BLaER1 (cell line): ENCODE measurements at regions not wholly inside any gene's neighbourhood (a gene's known extent, or its start where the extent isn't known, plus 50 kb on each side); places are given as distances from the start of the nearest gene placed in this dataset.

Experiments used
- H3K27ac ChIP-seq: shearing (Covaris generic); formaldehyde crosslinking; 2 replicates; pipeline ENCODE4 v1.8.1; 2022
- H3K27me3 ChIP-seq: shearing (Covaris generic); formaldehyde crosslinking; 2 replicates; pipeline ENCODE4 v1.8.1; 2022
- H3K36me3 ChIP-seq: shearing (Covaris generic); formaldehyde crosslinking; 2 replicates; pipeline ENCODE4 v1.8.1; 2022
- H3K4me1 ChIP-seq: shearing (Covaris generic); formaldehyde crosslinking; 2 replicates; pipeline ENCODE4 v1.8.1; 2022
- H3K4me2 ChIP-seq: shearing (Covaris generic); formaldehyde crosslinking; 2 replicates; pipeline ENCODE4 v1.8.1; 2022
- H3K4me3 ChIP-seq: shearing (Covaris generic); formaldehyde crosslinking; 2 replicates; pipeline ENCODE4 v1.8.1; 2022
- H3K9ac ChIP-seq: shearing (Covaris generic); formaldehyde crosslinking; 2 replicates; pipeline ENCODE4 v1.8.1; 2022
- H3K9me3 ChIP-seq: shearing (Covaris generic); formaldehyde crosslinking; 2 replicates; pipeline ENCODE4 v1.8.1; 2022
- H4K20me1 ChIP-seq: shearing (Covaris generic); formaldehyde crosslinking; 2 replicates; pipeline ENCODE4 v1.8.1; 2022
- Cebpa-rat ChIP-seq: shearing (Covaris generic); IDR thresholded peaks from 2 replicates; pipeline ENCODE4 v1.8.1; 2022

GRCh38 chr18:65487569-65487968, 263.2 kb upstream of the CDH7 start:
- Histone ChIP-seq H3K27me3 (no peaks in the 10 kb centered on the region), H3K27ac (no peak overlapping the region), H3K4me1 (0 out of 2 replicates have a peak, but pooled peaks cover 9% of the 10 kb centered on the region), H4K20me1 (no peaks in the 10 kb centered on the region), H3K9ac (no peak overlapping the region), H3K4me2 (0 out of 2 replicates have a peak overlapping the region, but pooled peaks have one; percentile 8), H3K4me3 (no peak overlapping the region), H3K36me3 (no peaks in the 10 kb centered on the region), H3K9me3 (no peaks in the 10 kb centered on the region)
- TF ChIP-seq Cebpa-rat = no peak

GRCh38 chr18:65477455-65477854, 273.4 kb upstream of the CDH7 start:
- Histone ChIP-seq H3K4me3 (no peak overlapping the region), H3K9me3 (no peaks in the 10 kb centered on the region), H3K4me2 (no peak overlapping the region), H3K36me3 (no peaks in the 10 kb centered on the region), H3K27ac (no peak overlapping the region), H3K9ac (no peak overlapping the region), H3K27me3 (no peaks in the 10 kb centered on the region), H3K4me1 (no peaks in the 10 kb centered on the region), H4K20me1 (no peaks in the 10 kb centered on the region)
- TF ChIP-seq Cebpa-rat = no peak

- Histone ChIP-seq H3K9ac (no peak overlapping the region), H3K27ac (no peak overlapping the region), H3K36me3 (no peaks in the 10 kb centered on the region), H3K9me3 (no peaks in the 10 kb centered on the region), H3K27me3 (no peaks in the 10 kb centered on the region), H3K4me2 (no peak overlapping the region), H4K20me1 (no peaks in the 10 kb centered on the region), H3K4me3 (no peak overlapping the region), H3K4me1 (no peaks in the 10 kb centered on the region)
- TF ChIP-seq Cebpa-rat = no peak
Observed at GRCh38 chr18:65468881-65469280, 281.9 kb upstream of the CDH7 start.

- Histone ChIP-seq H3K9me3 (no peaks in the 10 kb centered on the region), H3K4me2 (no peak overlapping the region), H3K36me3 (no peaks in the 10 kb centered on the region), H4K20me1 (no peaks in the 10 kb centered on the region), H3K27ac (no peak overlapping the region), H3K27me3 (no peaks in the 10 kb centered on the region), H3K4me1 (no peaks in the 10 kb centered on the region), H3K9ac (no peak overlapping the region), H3K4me3 (no peak overlapping the region)
- TF ChIP-seq Cebpa-rat = no peak
Observed at GRCh38 chr18:65464361-65464760, 286.5 kb upstream of the CDH7 start.

GRCh38 chr18:65459741-65460140, 291.1 kb upstream of the CDH7 start:
- no peak overlapping the region for H3K9ac ChIP-seq
- H3K27me3 ChIP-seq = no peaks in the 10 kb centered on the region

GRCh38 chr18:65458871-65459270, 291.9 kb upstream of the CDH7 start:
- Histone ChIP-seq H3K27me3 (no peaks in the 10 kb centered on the region), H3K9ac (no peak overlapping the region), H3K4me3 (no peak overlapping the region), H3K27ac (no peak overlapping the region), H3K4me2 (no peak overlapping the region), H4K20me1 (no peaks in the 10 kb centered on the region), H3K9me3 (no peaks in the 10 kb centered on the region), H3K4me1 (no peaks in the 10 kb centered on the region), H3K36me3 (no peaks in the 10 kb centered on the region)
- no peak for TF ChIP-seq Cebpa-rat

More at GRCh38 chr18:65459741-65460140, 291.1 kb upstream of the CDH7 start:
- Histone ChIP-seq H3K27ac (no peak overlapping the region), H3K36me3 (no peaks in the 10 kb centered on the region), H4K20me1 (no peaks in the 10 kb centered on the region), H3K9me3 (no peaks in the 10 kb centered on the region), H3K4me2 (no peak overlapping the region), H3K4me3 (no peak overlapping the region), H3K4me1 (no peaks in the 10 kb centered on the region)
- no peak for TF ChIP-seq Cebpa-rat

GRCh38 chr18:65439188-65439587, 311.6 kb upstream of the CDH7 start:
- Histone ChIP-seq H3K36me3 (no peaks in the 10 kb centered on the region), H3K4me1 (no peaks in the 10 kb centered on the region), H3K4me2 (no peak overlapping the region), H3K9me3 (no peaks in the 10 kb centered on the region), H3K27me3 (no peaks in the 10 kb centered on the region), H3K27ac (no peak overlapping the region), H3K4me3 (no peak overlapping the region), H4K20me1 (no peaks in the 10 kb centered on the region), H3K9ac (no peak overlapping the region)
- no peak for TF ChIP-seq Cebpa-rat

- no peaks in the 10 kb centered on the region for H3K9me3 ChIP-seq
- no peak overlapping the region for H3K9ac ChIP-seq
- no peak overlapping the region for H3K4me2 ChIP-seq
- no peak overlapping the region for H3K4me3 ChIP-seq
- no peaks in the 10 kb centered on the region for H3K36me3 ChIP-seq
- TF ChIP-seq Cebpa-rat = no peak
- no peak overlapping the region for H3K27ac ChIP-seq
- H3K4me1 ChIP-seq = no peaks in the 10 kb centered on the region
- no peaks in the 10 kb centered on the region for H3K27me3 ChIP-seq
- H4K20me1 ChIP-seq = no peaks in the 10 kb centered on the region
Observed at GRCh38 chr18:65436430-65436829, 314.4 kb upstream of the CDH7 start.

- no peak overlapping the region for H3K27ac ChIP-seq
- no peaks in the 10 kb centered on the region for H3K36me3 ChIP-seq
- no peaks in the 10 kb centered on the region for H3K27me3 ChIP-seq
- no peaks in the 10 kb centered on the region for H4K20me1 ChIP-seq
- no peak overlapping the region for H3K9ac ChIP-seq
- no peak for TF ChIP-seq Cebpa-rat
- no peaks in the 10 kb centered on the region for H3K9me3 ChIP-seq
- H3K4me3 ChIP-seq = no peak overlapping the region
- H3K4me2 ChIP-seq = no peak overlapping the region
- no peaks in the 10 kb centered on the region for H3K4me1 ChIP-seq
Observed at GRCh38 chr18:65435534-65435933, 315.3 kb upstream of the CDH7 start.

GRCh38 chr18:65429601-65430000, 321.2 kb upstream of the CDH7 start:
- Histone ChIP-seq H3K4me2 (no peak overlapping the region), H3K9ac (no peak overlapping the region), H4K20me1 (no peaks in the 10 kb centered on the region), H3K9me3 (no peaks in the 10 kb centered on the region), H3K4me1 (no peaks in the 10 kb centered on the region), H3K36me3 (no peaks in the 10 kb centered on the region), H3K27ac (no peak overlapping the region), H3K27me3 (no peaks in the 10 kb centered on the region), H3K4me3 (no peak overlapping the region)
- TF ChIP-seq Cebpa-rat = no peak

- H4K20me1 ChIP-seq = no peaks in the 10 kb centered on the region
Observed at GRCh38 chr18:65425366-65425765, 325.4 kb upstream of the CDH7 start.

More at GRCh38 chr18:65425366-65425765, 325.4 kb upstream of the CDH7 start:
- TF ChIP-seq Cebpa-rat = no peak
- no peaks in the 10 kb centered on the region for H3K27me3 ChIP-seq
- H3K4me1 ChIP-seq = no peaks in the 10 kb centered on the region
- H3K4me2 ChIP-seq = no peak overlapping the region
- H3K27ac ChIP-seq = no peak overlapping the region
- no peak overlapping the region for H3K4me3 ChIP-seq
- no peaks in the 10 kb centered on the region for H3K9me3 ChIP-seq
- H3K9ac ChIP-seq = no peak overlapping the region
- H3K36me3 ChIP-seq = no peaks in the 10 kb centered on the region
